Motor neuron (in vitro differentiated cells): ENCODE measurements at regions not wholly inside any gene's neighbourhood (a gene's known extent, or its start where the extent isn't known, plus 50 kb on each side); places are given as distances from the start of the nearest gene placed in this dataset.
"Not testable (repeated sequence)": the region's sequence is repeated elsewhere in the genome, so short reads cannot be mapped to it uniquely, and the experiment has no call there.

ENCODE experiments used
- ATAC-seq, 8 experiments: fragments of 200-7000 bp; cut with Tn5 transposase; replicated peaks in 6 of 8; 2 replicates each; pipeline ENCODE4 v1.8.0; 2021; ENCODE audit warnings: mild to moderate bottlenecking in 8 of 8, moderate library complexity in 8 of 8
- H3K27ac ChIP-seq, 2 donors: fragments of 250-450 bp; sonication (Bioruptor Pico); 2 replicates each; pipeline ENCODE4 v1.9.0; 2021; ENCODE audit warnings: antibody characterized with exemption in 2 of 2, mild to moderate bottlenecking in 2 of 2, moderate library complexity in 1 of 2
- H3K4me1 ChIP-seq, 2 donors: fragments of 250-450 bp; sonication (Bioruptor Pico); replicated peaks in 1 of 2; 2 replicates each; pipeline ENCODE4 v1.6.1; 2021; ENCODE audit warnings: antibody characterized with exemption in 2 of 2, mild to moderate bottlenecking in 2 of 2, moderate library complexity in 1 of 2
- H3K4me3 ChIP-seq, 5 donors: fragments of 250-450 bp; sonication (Bioruptor Pico); 2 replicates each; pipeline ENCODE4 v1.9.0; 2021; ENCODE audit warnings: antibody characterized with exemption in 5 of 5, mild to moderate bottlenecking in 5 of 5, moderate library complexity in 4 of 5
- WGBS, 10 experiments: fragments of 450-650 bp; shearing (Covaris generic); methylation state at CpG; one replicate each; pipeline ENCODE4 v1.0.0; 2022; 5-methylcytosine and 5-hydroxymethylcytosine counted together
- in situ Hi-C, 9 experiments: fragments of 400-800 bp; cut with MboI; loops; one replicate each; pipeline ENCODE4 v1.15.0; 2021; ENCODE audit warnings: low sequenced_read_pairs in 9 of 9, low pct_unique_long_range_greater_than_20kb in 2 of 9; ENCODE audit not compliant: unreplicated experiment in 9 of 9

DNA sequence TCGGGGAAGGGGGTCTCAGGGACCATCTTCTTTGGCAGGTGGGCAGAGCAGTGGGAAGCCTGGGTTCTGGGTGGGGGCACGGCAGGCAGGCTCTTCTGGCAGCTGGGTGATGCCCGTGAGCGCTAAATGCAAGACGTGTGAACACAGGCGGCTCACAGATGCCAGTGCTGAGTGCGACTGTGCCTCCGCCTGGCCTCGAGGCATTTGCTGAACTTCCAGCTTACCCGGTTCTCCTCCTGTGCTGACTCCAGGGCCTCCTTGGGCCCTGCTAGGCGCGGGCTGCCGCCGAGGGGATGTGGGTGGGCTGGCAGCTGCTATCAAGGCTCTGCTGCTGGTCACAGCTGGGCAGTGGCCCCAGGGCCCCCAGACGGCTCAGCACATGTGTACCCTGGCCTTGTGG, 3947.8 kb upstream of the TPTE start:
- H3K4me3 ChIP-seq, in situ Hi-C loops, H3K4me1 ChIP-seq, H3K27ac ChIP-seq: not testable (repeated sequence)
- ATAC-seq = peak in 1 of 8 experiments; percentile 52
- no CpG with 5 or more reads among the region's 15 CpGs for WGBS, 10 experiments

DNA sequence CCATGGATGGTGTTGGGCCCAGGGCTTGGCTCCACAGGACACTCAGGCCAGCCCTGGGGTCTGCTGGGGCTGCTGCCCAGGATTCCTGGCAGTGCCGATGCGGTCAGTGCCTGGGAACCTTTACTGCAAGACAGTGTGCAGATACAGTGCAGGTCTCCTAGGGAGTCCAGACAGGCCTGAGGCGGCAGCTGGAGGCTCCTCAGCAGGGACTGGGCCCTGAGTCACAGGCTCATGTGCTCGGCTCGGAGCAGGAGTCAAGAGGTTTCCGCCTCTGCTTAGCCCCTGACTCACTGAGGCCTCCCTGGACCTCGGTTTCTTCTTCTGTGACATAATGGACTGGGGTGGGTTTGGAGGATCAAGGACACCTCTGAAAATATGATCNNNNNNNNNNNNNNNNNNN, 3941.6 kb upstream of the TPTE start:
- ATAC-seq = peak in 4 of 8 experiments; percentile 31 to 53 (median 36)
- H3K4me3 ChIP-seq, H3K4me1 ChIP-seq, in situ Hi-C loops, H3K27ac ChIP-seq: not testable (repeated sequence)
- no CpG with 5 or more reads among the region's 7 CpGs for WGBS, 10 experiments
